A549 (cell line): ENCODE measurements at regions not wholly inside any gene's neighbourhood (a gene's known extent, or its start where the extent isn't known, plus 50 kb on each side); places are given as distances from the start of the nearest gene placed in this dataset.
"Not testable (repeated sequence)": the region's sequence is repeated elsewhere in the genome, so short reads cannot be mapped to it uniquely, and the experiment has no call there.

Source experiments
- ATAC-seq, 2 experiments: fragments of 200-7000 bp in 1 of 2; fragments of >200 bp in 1 of 2; cut with Nextera tagmentation in 1 of 2; cut with Tn5 transposase in 1 of 2; 3 replicates each; pipeline versions ENCODE4 v1.8.0 to v1.9.1; 2018 to 2020; ENCODE audit warnings: mild to moderate bottlenecking in 1 of 2, moderate library complexity in 1 of 2
- CTCF ChIA-PET: fragments of 300-600 bp; sonication (Branson Sonifier 250); formaldehyde crosslinking; extraction: SDS; loops from one replicate; lab custom pipeline; 2021; ENCODE audit warnings: antibody characterized with exemption, inconsistent platforms; lab: Yijun Ruan, JAX
- POLR2A ChIA-PET: fragments of 350-600 bp; formaldehyde crosslinking; extraction: SDS; loops from one replicate; lab custom pipeline; 2021; ENCODE audit warnings: antibody characterized with exemption, inconsistent platforms; lab: Yijun Ruan, JAX
- DNase-seq, 2 experiments: peaks; one replicate each; pipeline versions ENCODE4 v3.0.0 to v3.0.0-alpha.2; 2011 to 2016; ENCODE audit warnings: low read depth in 1 of 2, low spot score in 1 of 2
- FAIRE-seq: peaks from 2 replicates; lab custom pipeline; 2011; peaks lifted over from hg19 to GRCh38; lab: Jason Lieb, UNC
- H3K27ac ChIP-seq, 2 experiments: fragments of >200 bp; sonication (Bioruptor Twin); formaldehyde crosslinking; 3 replicates each; pipeline ENCODE4 v1.5.1; 2016 to 2017
- H3K4me1 ChIP-seq: fragments of >200 bp; sonication (Bioruptor Twin); formaldehyde crosslinking; 3 replicates; pipeline ENCODE4 v1.6.1; 2016
- H3K4me2 ChIP-seq: fragments of >200 bp; sonication (Bioruptor Twin); formaldehyde crosslinking; 3 replicates; pipeline ENCODE4 v1.6.1; 2016
- H3K4me3 ChIP-seq: fragments of >200 bp; sonication (Bioruptor Twin); formaldehyde crosslinking; 3 replicates; pipeline ENCODE4 v1.5.1; 2016
- H3K9me3 ChIP-seq: fragments of >200 bp; sonication (Bioruptor Twin); formaldehyde crosslinking; 3 replicates; pipeline ENCODE4 v1.6.1; 2016
- CBX2 ChIP-seq: fragments of 200-600 bp; sonication (generic); IDR thresholded peaks from 2 replicates; pipeline ENCODE4 v1.6.1; 2016; ENCODE audit warnings: low read depth, mild to moderate bottlenecking, borderline replicate concordance
- CTCF ChIP-seq: fragments of >200 bp; sonication (Bioruptor Twin); formaldehyde crosslinking; IDR thresholded peaks from 3 replicates; pipeline ENCODE4 v1.5.1; 2016
- E2F6 ChIP-seq: IDR thresholded peaks from 2 replicates; pipeline ENCODE4 v1.6.1; 2012; ENCODE audit warnings: low read depth, borderline replicate concordance
- EHMT2 ChIP-seq: fragments of 200-600 bp; sonication (generic); IDR thresholded peaks from 2 replicates; pipeline ENCODE4 v1.6.1; 2016; ENCODE audit warnings: antibody characterized with exemption, low read depth, mild to moderate bottlenecking, moderate library complexity
- EP300 ChIP-seq, 2 experiments: fragments of >200 bp; sonication (Bioruptor Twin); formaldehyde crosslinking; IDR thresholded peaks; 2 replicates in 1 of 2; 3 replicates in 1 of 2; pipeline ENCODE4 v1.6.1; 2016 to 2017
- HMGXB4 ChIP-seq: fragments of 250-450 bp; sonication (Bioruptor Pico); IDR thresholded peaks from 2 replicates; pipeline ENCODE4 v1.5.0; 2021; ENCODE audit warnings: mild to moderate bottlenecking, moderate library complexity, borderline replicate concordance
- HOXA7 ChIP-seq: fragments of 250-450 bp; sonication (Bioruptor Pico); IDR thresholded peaks from 2 replicates; pipeline ENCODE4 v1.5.0; 2020; ENCODE audit warnings: mild to moderate bottlenecking, moderate library complexity
- HOXB13 ChIP-seq: fragments of 250-450 bp; sonication (Bioruptor Pico); IDR thresholded peaks from 2 replicates; pipeline ENCODE4 v1.5.0; 2020; ENCODE audit warnings: low read depth, mild to moderate bottlenecking, moderate library complexity
- JUNB ChIP-seq: fragments of >200 bp; sonication (Bioruptor Twin); formaldehyde crosslinking; IDR thresholded peaks from 2 replicates; pipeline ENCODE4 v1.6.1; 2016
- KDM5A ChIP-seq: fragments of 200-600 bp; sonication (generic); IDR thresholded peaks from 2 replicates; pipeline ENCODE4 v1.6.1; 2016; ENCODE audit warnings: antibody characterized with exemption, mild to moderate bottlenecking
- NFE2L2 ChIP-seq: fragments of 150-350 bp; conservative IDR thresholded peaks from 2 replicates; pipeline ENCODE4 v1.6.1; 2014; ENCODE audit warnings: low read length
- NPAS2 ChIP-seq: fragments of 250-450 bp; sonication (Bioruptor Pico); IDR thresholded peaks from 2 replicates; pipeline ENCODE4 v1.8.0; 2022; ENCODE audit warnings: mild to moderate bottlenecking, moderate library complexity, borderline replicate concordance
- PHF8 ChIP-seq: fragments of 200-600 bp; sonication (generic); IDR thresholded peaks from 2 replicates; pipeline ENCODE4 v1.6.1; 2016; ENCODE audit warnings: low read depth, mild to moderate bottlenecking, antibody characterized with exemption, moderate library complexity, borderline replicate concordance
- POLR2A ChIP-seq: IDR thresholded peaks from 2 replicates; pipeline ENCODE4 v1.6.1; 2012; ENCODE audit warnings: mild to moderate bottlenecking, low read length
- POLR2AphosphoS2 ChIP-seq: conservative IDR thresholded peaks from 2 replicates; pipeline ENCODE4 v1.6.1; 2012; ENCODE audit warnings: low read length, improper control_type of control experiment, inconsistent platforms
- RCOR1 ChIP-seq: fragments of 150-350 bp; IDR thresholded peaks from 2 replicates; pipeline ENCODE4 v1.6.1; 2014; ENCODE audit warnings: antibody characterized with exemption, low read length, low read depth
- SREBF2 ChIP-seq: fragments of 450-650 bp; IDR thresholded peaks from 2 replicates; pipeline ENCODE4 v1.6.1; 2014; ENCODE audit warnings: mild to moderate bottlenecking, moderate library complexity
- WGBS: methylation state at CpG from one replicate; pipeline ENCODE4 v1.1.6; 2017; ENCODE audit errors: missing lambda C conversion rate; 5-methylcytosine and 5-hydroxymethylcytosine counted together

GRCh38 chr18:39571511-39571910 lies 2005.9 kb upstream of the CELF4 start (continued):
- no peak for TF ChIP-seq KDM5A
- no peak for TF ChIP-seq CBX2
- TF ChIP-seq NPAS2 (CRISPR knock-in tag) = no peak
- no peak for TF ChIP-seq RCOR1
- TF ChIP-seq POLR2A = no peak
- no peak for TF ChIP-seq EHMT2
- no peak for TF ChIP-seq SREBF2
- peak; percentile 24; the same call in 1 of the 3 replicates for TF ChIP-seq CTCF
- no peak for TF ChIP-seq E2F6

- H3K4me3 ChIP-seq, POLR2A ChIA-PET, H3K9me3 ChIP-seq, DNase-seq, H3K4me1 ChIP-seq, ATAC-seq, FAIRE-seq, H3K27ac ChIP-seq, CTCF ChIA-PET, H3K4me2 ChIP-seq: not testable (repeated sequence)
- 95% methylated on average over 27 of the region's 32 CpGs for WGBS
These were observed 2000.1 kb upstream of the CELF4 start for GRCh38 chr18:39565551-39566230.

GRCh38 chr18:39564716-39565115 lies 1999.1 kb upstream of the CELF4 start:
- TF ChIP-seq EP300 (IDR thresholded peaks at IDR 0.05) (no peak), POLR2AphosphoS2 (no peak), CBX2 (no peak), HOXB13 (CRISPR knock-in tag) (no peak), HMGXB4 (CRISPR knock-in tag) (no peak), JUNB (no peak), PHF8 (no peak), HOXA7 (CRISPR knock-in tag) (no peak), NFE2L2 (no peak)
- 93% methylated on average over 4 of the region's 4 CpGs for WGBS

GRCh38 chr18:39561126-39561525 lies 1995.5 kb upstream of the CELF4 start:
- no peak overlapping the region for H3K4me3 ChIP-seq
- CTCF ChIA-PET = no interaction called here
- POLR2A ChIA-PET = no interaction called here
- no peak for ATAC-seq
- no peaks in the 10 kb centered on the region for H3K9me3 ChIP-seq
- TF ChIP-seq NFE2L2 = no peak
- no peak for TF ChIP-seq HOXB13 (CRISPR knock-in tag)
- TF ChIP-seq, all 56 proteins: peak for 0
- H3K4me1 ChIP-seq = no peaks in the 10 kb centered on the region
- no peak overlapping the region for H3K27ac ChIP-seq
- no peak for FAIRE-seq
- H3K4me2 ChIP-seq = no peak overlapping the region
- no peak for DNase-seq
- WGBS = 90% methylated on average over 2 of the region's 2 CpGs

More at GRCh38 chr18:39564716-39565115, 1999.1 kb upstream of the CELF4 start:
- no peak overlapping the region for H3K27ac ChIP-seq
- H3K9me3 ChIP-seq = no peaks in the 10 kb centered on the region
- DNase-seq = no peak
- CTCF ChIA-PET = no interaction called here
- no peak overlapping the region for H3K4me2 ChIP-seq
- ATAC-seq = no peak
- POLR2A ChIA-PET = no interaction called here
- H3K4me1 ChIP-seq = no peaks in the 10 kb centered on the region
- H3K4me3 ChIP-seq = no peak overlapping the region
- FAIRE-seq = no peak
